Mononuclear cell (primary cell): ENCODE measurements at regions not wholly inside any gene's neighbourhood (a gene's known extent, or its start where the extent isn't known, plus 50 kb on each side); places are given as distances from the start of the nearest gene placed in this dataset.

ENCODE experiments used
- H3K27me3 ChIP-seq: 2 replicates; pipeline ENCODE4 v1.6.0; 2011; ENCODE audit warnings: low read length, control low read depth; ENCODE audit not compliant: insufficient read depth
- H3K4me1 ChIP-seq: 2 replicates; pipeline ENCODE4 v1.5.1; 2011; ENCODE audit warnings: mild to moderate bottlenecking, low read length, control low read depth; ENCODE audit not compliant: insufficient read depth
- H3K4me3 ChIP-seq: 2 replicates; pipeline ENCODE4 v1.5.1; 2011; ENCODE audit warnings: mild to moderate bottlenecking, low read length, moderate library complexity
- H3K9me3 ChIP-seq: 2 replicates; pipeline ENCODE4 v1.5.1; 2011; ENCODE audit warnings: low read depth, mild to moderate bottlenecking, control low read depth, low read length

GRCh38 chr15:49793943-49794342 lies 173.1 kb downstream of the DTWD1 start:
- Histone ChIP-seq H3K9me3 (peaks cover 23% of the 10 kb centered on the region), H3K4me3 (no peak overlapping the region), H3K4me1 (no peaks in the 10 kb centered on the region), H3K27me3 (no peaks in the 10 kb centered on the region)

GRCh38 chr15:49801796-49802195 lies 180.9 kb downstream of the DTWD1 start:
- no peaks in the 10 kb centered on the region for H3K9me3 ChIP-seq
- no peak overlapping the region for H3K4me3 ChIP-seq
- no peaks in the 10 kb centered on the region for H3K4me1 ChIP-seq
- H3K27me3 ChIP-seq, result no peaks in the 10 kb centered on the region
